Stomach smooth muscle (tissue), 2 donors: ENCODE measurements at regions not wholly inside any gene's neighbourhood (a gene's known extent, or its start where the extent isn't known, plus 50 kb on each side); places are given as distances from the start of the nearest gene placed in this dataset.

Experiments used
- H3K27ac ChIP-seq: one replicate; pipeline ENCODE4 v1.7.0; 2013; ENCODE audit warnings: mild to moderate bottlenecking, low read length, inconsistent platforms
- H3K27me3 ChIP-seq, 2 donors: one replicate each; pipeline ENCODE4 v1.7.0; 2013; ENCODE audit warnings: low read length in 2 of 2; ENCODE audit not compliant: insufficient read depth in 2 of 2, control insufficient read depth in 1 of 2
- H3K36me3 ChIP-seq, 2 donors: one replicate each; pipeline ENCODE4 v1.7.0; 2013; ENCODE audit warnings: low read length in 2 of 2; ENCODE audit not compliant: control insufficient read depth in 2 of 2, insufficient read depth in 2 of 2
- H3K4me1 ChIP-seq: one replicate; pipeline ENCODE4 v1.7.0; 2013; ENCODE audit warnings: low read length; ENCODE audit not compliant: control insufficient read depth, insufficient read depth
- H3K4me3 ChIP-seq, 2 donors: one replicate each; pipeline ENCODE4 v1.7.0; 2013; ENCODE audit warnings: low read length in 2 of 2
- H3K9ac ChIP-seq, 2 donors: one replicate each; pipeline ENCODE4 v1.7.0; 2013; ENCODE audit warnings: low read length in 2 of 2, mild to moderate bottlenecking in 1 of 2
- H3K9me3 ChIP-seq, 2 donors: one replicate each; pipeline ENCODE4 v1.7.0; 2013; ENCODE audit warnings: low read length in 2 of 2; ENCODE audit not compliant: control insufficient read depth in 2 of 2
- donor health status: healthy.
- donor health status: Pancreatic carcinoma.

GRCh38 chr2:128562471-128563347 is 244.0 kb upstream of the HS6ST1 start:
- no peaks in the 10 kb centered on the region for H3K27me3 ChIP-seq
- H3K36me3 ChIP-seq = no peaks in the 10 kb centered on the region
- H3K9ac ChIP-seq = no peak overlapping the region
- H3K9me3 ChIP-seq = no peaks in the 10 kb centered on the region
- peaks cover 13% of the 10 kb centered on the region for H3K4me1 ChIP-seq
- no peak overlapping the region for H3K27ac ChIP-seq
- H3K4me3 ChIP-seq = no peak overlapping the region

- no peak overlapping the region for H3K27ac ChIP-seq
- H3K9me3 ChIP-seq = no peaks in the 10 kb centered on the region
- H3K27me3 ChIP-seq = no peaks in the 10 kb centered on the region
- no peak overlapping the region for H3K4me3 ChIP-seq
- H3K9ac ChIP-seq = no peak overlapping the region
- H3K36me3 ChIP-seq = no peaks in the 10 kb centered on the region
- H3K4me1 ChIP-seq = peaks cover 13% of the 10 kb centered on the region
Measured at GRCh38 chr2:128563348-128563687, 244.7 kb upstream of the HS6ST1 start.

- Histone ChIP-seq H3K27ac (no peak overlapping the region), H3K9ac (no peak overlapping the region), H3K9me3 (no peaks in the 10 kb centered on the region), H3K4me1 (peaks cover 13% of the 10 kb centered on the region), H3K4me3 (no peak overlapping the region), H3K36me3 (no peaks in the 10 kb centered on the region), H3K27me3 (no peaks in the 10 kb centered on the region)
Measured at GRCh38 chr2:128564131-128564530, 245.5 kb upstream of the HS6ST1 start.

- Histone ChIP-seq H3K4me1 (peaks cover 13% of the 10 kb centered on the region), H3K9ac (no peak overlapping the region), H3K36me3 (no peaks in the 10 kb centered on the region), H3K9me3 (no peaks in the 10 kb centered on the region), H3K27ac (no peak overlapping the region), H3K27me3 (no peaks in the 10 kb centered on the region), H3K4me3 (no peak overlapping the region)
Measured at GRCh38 chr2:128564551-128564950, 245.9 kb upstream of the HS6ST1 start.

GRCh38 chr2:128565441-128565840 is 246.8 kb upstream of the HS6ST1 start:
- Histone ChIP-seq H3K9ac (no peak overlapping the region), H3K27ac (no peak overlapping the region), H3K36me3 (no peaks in the 10 kb centered on the region), H3K9me3 (no peaks in the 10 kb centered on the region), H3K27me3 (no peaks in the 10 kb centered on the region), H3K4me3 (no peak overlapping the region), H3K4me1 (peaks cover 13% of the 10 kb centered on the region)

- H3K36me3 ChIP-seq = no peaks in the 10 kb centered on the region
Measured at GRCh38 chr2:128566671-128567070, 248.0 kb upstream of the HS6ST1 start.

GRCh38 chr2:128568106-128568505 is 249.4 kb upstream of the HS6ST1 start:
- Histone ChIP-seq H3K9me3 (no peaks in the 10 kb centered on the region), H3K27me3 (peaks cover 0 to 1% of the 10 kb centered on the region in 2 donors), H3K36me3 (no peaks in the 10 kb centered on the region), H3K27ac (no peak overlapping the region), H3K9ac (no peak overlapping the region), H3K4me3 (no peak overlapping the region), H3K4me1 (peaks cover 8% of the 10 kb centered on the region)

More at GRCh38 chr2:128566671-128567070, 248.0 kb upstream of the HS6ST1 start:
- Histone ChIP-seq H3K27ac (no peak overlapping the region), H3K9me3 (no peaks in the 10 kb centered on the region), H3K4me1 (peaks cover 13% of the 10 kb centered on the region), H3K27me3 (no peaks in the 10 kb centered on the region), H3K4me3 (no peak overlapping the region), H3K9ac (no peak overlapping the region)

GRCh38 chr2:128573116-128573515 is 254.4 kb upstream of the HS6ST1 start:
- Histone ChIP-seq H3K4me1 (no peaks in the 10 kb centered on the region), H3K9me3 (no peaks in the 10 kb centered on the region), H3K36me3 (no peaks in the 10 kb centered on the region), H3K4me3 (no peak overlapping the region), H3K27ac (no peak overlapping the region), H3K9ac (no peak overlapping the region), H3K27me3 (peaks cover 0 to 2% of the 10 kb centered on the region in 2 donors)

- Histone ChIP-seq H3K36me3 (no peaks in the 10 kb centered on the region), H3K27me3 (peaks cover 0 to 2% of the 10 kb centered on the region in 2 donors), H3K27ac (no peak overlapping the region), H3K9ac (no peak overlapping the region), H3K9me3 (no peaks in the 10 kb centered on the region), H3K4me1 (no peaks in the 10 kb centered on the region), H3K4me3 (no peak overlapping the region)
Measured at GRCh38 chr2:128573531-128573930, 254.9 kb upstream of the HS6ST1 start.

GRCh38 chr2:128577141-128577930 is 258.7 kb upstream of the HS6ST1 start:
- H3K27me3 ChIP-seq = peaks cover 0 to 2% of the 10 kb centered on the region in 2 donors
- no peaks in the 10 kb centered on the region for H3K4me1 ChIP-seq
- H3K9me3 ChIP-seq = no peaks in the 10 kb centered on the region
- no peaks in the 10 kb centered on the region for H3K36me3 ChIP-seq
- H3K4me3 ChIP-seq = no peak overlapping the region
- no peak overlapping the region for H3K27ac ChIP-seq
- no peak overlapping the region for H3K9ac ChIP-seq
